ENCODE measurements at regions not wholly inside any gene's neighbourhood (a gene's known extent, or its start where the extent isn't known, plus 50 kb on each side); places are given as distances from the start of the nearest gene placed in this dataset.
"Not testable (repeated sequence)": the region's sequence is repeated elsewhere in the genome, so short reads cannot be mapped to it uniquely, and the experiment has no call there.

DNA sequence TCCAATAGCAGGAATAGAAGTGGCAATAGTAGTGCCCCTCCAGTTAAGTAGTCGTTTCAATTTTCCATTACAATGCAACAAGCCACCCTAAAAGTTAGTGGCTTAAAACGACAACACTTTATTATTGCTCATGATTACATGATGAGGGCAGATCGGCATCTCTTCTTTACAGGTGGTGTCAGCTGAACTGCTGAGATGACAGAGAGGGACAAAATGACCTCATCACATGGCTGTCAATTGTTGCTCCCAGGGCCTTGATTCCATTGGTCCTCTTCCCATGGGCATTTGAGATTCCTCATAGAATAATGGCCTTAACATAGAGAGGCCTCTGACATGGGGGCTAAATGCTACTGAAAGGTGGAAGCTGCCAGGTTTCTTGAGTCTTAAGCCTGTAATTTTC is 679.8 kb upstream of the KLHL1 start:
- DNase-seq (ENCODE audit: low read depth), result no peak

DNA sequence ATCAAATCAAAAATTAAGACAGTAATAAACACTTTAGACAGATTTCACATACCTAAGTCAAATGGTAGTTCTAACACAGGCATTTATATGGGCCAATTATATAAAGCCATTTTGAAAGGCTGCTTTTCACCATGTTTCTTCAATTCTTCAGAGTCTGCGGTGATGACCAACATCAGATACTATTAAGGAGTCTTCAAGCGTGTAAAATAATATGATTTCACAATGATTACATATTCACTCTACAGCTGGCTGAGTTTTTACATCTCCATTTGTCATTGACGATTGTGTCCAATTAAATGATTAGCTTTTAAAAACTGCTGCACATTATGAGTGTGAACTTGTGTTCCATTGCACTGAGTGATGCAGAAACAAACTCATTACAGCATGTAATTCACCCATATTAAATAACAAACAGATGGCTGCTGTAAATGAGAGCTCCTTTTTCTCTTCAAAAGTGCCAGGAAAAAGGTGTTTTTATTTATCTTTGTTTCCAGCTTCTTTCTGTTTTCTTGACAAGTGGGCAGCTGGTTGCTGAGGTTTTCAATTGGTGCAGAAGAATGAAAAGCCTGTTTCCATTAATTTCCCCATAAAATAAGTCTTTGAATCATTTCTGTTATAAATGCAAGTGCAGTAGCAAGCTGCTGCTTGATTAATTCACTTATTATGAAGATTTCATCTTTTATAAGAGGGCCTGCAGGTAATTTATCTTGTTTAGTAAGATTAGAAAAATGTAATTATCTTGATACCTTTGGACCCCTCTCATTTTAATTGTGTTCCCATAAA is 676.1 kb upstream of the KLHL1 start:
- no peak for DNase-seq (ENCODE audit: low read depth)

DNA sequence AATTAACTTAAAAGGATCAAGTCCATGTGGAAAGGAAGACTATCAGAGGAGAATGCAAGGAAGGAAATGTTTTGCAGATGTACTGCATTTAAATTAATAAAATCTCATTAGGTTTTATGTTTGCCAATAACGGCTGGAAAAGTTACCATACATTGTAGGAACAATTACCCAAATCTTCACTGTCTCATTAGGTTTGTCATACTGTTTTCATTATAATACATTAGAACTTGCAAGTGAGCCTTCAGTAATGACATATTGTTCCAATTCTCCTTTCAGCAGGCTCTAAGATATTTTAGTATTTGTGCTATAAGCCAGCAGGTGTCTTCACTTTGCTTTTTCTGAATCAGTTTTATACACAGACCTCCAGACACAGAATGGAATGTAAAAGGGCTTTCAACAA is 661.6 kb upstream of the KLHL1 start:
- no peak for DNase-seq (ENCODE audit: low read depth)

DNA sequence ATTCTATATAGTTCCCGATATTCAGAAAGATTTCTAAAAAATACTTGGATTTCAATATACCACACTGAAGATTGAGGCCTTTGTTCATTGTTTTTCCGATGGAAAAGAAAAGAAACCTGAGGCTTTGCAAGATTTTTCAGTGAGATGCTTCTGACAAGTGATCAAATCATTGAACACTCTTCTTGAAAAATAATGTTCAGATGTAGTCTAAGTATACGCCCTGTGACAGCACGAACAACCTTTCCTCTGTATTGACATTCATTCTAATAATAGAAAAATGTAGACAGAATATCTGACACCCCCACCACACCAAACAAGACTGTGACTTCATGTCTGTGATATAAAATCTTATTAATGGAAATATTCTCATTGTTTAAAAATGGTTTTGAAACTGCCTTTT is 650.7 kb upstream of the KLHL1 start:
- no peak for DNase-seq (ENCODE audit: low read depth)

DNA sequence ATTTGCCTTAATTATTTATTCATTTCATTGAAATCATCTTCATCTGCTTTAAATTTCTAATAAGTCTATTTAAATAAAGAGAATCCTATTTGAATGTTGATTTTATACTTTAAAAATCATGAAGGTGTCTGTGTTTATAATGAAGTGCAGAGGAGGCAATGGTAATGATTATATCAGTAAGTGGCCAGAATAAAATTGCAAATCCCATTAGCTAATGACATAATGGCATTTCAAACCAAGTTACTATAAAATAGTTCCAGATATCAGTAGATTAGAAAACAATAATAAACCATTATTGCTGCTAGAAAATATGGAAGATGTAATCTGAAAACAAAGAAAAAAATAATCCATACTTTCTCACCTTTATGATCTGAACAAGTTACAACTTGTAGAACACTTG is 647.8 kb upstream of the KLHL1 start:
- DNase-seq (ENCODE audit: low read depth), result no peak

DNA sequence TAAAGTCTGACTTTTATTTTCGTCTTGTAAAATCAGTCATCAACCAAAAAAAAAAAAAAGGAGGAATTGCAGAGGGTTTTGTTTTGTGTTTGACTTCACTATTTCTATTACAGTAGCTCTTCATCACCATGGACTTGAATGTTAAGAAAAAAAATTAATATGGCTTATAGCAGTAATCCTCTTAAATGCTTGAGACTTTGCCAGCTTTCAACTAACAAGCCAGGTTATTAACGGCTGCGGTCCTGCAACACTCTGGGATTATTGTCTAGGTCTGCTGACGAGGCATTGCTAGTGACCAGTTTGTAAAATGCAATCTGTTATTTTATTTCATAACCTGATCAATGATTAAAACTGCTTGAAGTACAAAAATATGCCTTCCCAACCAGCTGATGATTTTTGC is 647.2 kb upstream of the KLHL1 start:
- no peak for DNase-seq (ENCODE audit: low read depth)

DNA sequence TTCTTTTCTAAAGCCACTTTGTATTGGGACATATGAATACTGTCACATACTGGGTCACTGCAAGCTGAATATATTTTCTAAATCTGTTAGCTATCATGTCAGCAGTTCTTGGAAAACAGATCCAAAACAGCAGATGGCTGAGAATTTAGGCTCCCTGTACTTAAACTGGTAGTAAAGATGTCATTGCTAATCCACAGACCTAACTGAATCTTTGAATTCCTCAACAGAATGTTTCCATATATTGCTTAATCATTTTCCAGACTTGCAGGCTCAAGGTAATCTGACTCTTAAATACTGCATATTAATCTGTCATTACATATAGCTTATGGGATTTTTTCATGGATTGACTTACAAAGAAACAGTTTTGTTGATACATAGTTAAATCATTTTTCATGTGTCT is 639.0 kb upstream of the KLHL1 start:
- no peak for DNase-seq (ENCODE audit: low read depth)

DNA sequence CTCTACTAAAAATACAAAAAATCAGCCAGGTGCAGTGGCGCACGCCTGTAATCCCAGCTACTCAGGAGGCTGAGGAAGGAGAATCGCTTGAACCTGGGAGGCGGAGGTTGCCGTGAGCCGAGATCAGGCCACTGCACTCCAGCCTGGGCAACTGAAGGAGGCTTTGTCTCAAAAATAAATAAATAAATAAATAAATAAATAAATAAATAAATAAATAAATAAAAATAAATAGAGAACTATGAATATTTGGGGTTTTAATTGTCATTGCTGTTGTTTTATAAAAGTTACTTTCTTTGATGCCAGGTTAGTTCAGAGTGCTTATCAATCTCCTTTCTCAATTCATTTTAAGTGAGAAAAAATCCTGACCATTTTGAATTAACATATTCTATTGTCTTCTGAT is 638.2 kb upstream of the KLHL1 start:
- not testable (repeated sequence) for DNase-seq (ENCODE audit: low read depth)

DNA sequence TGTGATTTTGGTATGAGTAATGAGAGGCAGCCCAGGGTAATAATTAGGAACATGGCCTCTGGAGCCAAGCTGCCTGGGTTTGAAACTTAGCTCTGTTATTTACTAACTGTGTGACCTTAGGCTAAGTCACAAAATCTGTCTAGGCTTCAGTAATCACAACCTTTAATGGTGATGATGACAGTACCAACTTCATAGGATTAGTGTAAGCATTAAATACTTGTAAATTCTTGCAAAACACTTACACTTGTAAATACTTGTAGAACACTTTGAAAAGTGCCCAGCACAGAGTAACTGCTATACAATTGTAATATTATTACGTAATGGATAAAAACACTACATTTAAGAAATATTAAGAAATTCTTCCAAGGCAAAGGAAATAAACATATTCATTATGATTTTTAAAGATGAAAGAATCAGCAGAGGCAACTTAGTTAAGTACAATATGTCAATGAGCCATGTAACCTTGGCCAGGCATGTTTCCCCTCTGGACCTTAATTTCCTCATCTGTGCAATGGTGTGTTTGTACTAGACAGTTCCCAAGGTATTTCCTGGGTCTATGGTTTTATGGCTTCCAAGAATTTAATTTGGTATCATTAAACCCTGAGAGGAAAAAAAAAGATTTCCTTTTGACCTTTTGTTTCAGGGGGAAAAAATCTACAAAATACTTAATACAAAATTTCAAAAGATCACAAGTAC is 628.5 kb upstream of the KLHL1 start:
- no peak for DNase-seq (ENCODE audit: low read depth)

DNA sequence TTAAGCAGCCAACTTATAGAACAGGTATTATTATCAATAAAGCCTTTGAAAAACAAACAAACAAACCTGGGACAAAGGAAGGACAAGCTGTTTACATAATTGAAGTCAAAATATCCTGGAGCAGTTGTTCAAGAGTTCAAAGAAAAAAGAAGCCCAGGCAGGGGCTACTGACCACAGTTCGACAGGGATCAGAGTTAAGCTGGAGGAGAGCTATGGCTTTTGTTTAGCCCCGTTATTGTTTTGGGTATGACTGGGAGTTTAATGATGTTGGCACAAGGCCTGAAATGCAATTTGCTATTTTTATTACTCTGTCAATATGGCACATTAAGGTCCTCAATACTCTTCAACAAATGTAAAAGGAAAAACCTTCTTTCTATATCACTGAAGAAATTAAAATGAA is 624.4 kb upstream of the KLHL1 start:
- no peak for DNase-seq (ENCODE audit: low read depth)

DNA sequence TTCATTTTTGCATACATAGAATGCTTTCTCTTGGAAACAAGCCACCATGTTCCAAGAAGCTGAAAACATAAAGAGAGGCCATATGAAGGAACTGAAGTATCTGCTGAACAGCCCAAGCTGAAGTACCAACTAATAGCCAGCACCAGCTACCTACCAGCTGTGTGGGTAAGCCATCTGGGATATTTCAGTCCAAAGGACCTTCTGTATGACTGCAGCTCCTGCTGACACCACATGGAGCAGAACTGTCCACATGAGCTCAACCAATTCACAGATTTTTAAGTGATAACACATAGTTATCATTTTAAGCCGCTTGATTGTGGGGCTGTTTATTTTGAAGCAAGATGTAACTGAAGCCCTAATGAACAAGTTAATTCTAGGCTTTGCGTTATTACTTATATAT is 621.1 kb upstream of the KLHL1 start:
- no peak for DNase-seq (ENCODE audit: low read depth)

DNA sequence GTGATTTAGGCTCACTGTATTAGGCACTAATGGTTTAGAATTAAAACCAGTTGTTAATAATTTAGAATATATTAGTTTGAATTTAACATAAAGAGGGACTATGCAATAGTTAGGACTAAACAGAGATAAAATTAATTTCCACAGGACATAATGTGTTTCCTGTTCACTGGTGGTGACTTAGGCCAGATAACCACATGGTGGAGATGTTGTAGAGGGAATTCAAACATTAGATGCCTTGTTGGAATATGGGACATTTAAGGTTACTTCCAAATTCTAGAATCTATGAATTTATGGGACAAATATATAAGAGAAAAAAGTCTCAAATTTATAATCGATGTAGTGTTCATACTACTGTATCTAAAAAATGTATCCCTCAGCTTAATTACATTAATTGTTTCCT is 615.5 kb upstream of the KLHL1 start:
- no peak for DNase-seq (ENCODE audit: low read depth)

DNA sequence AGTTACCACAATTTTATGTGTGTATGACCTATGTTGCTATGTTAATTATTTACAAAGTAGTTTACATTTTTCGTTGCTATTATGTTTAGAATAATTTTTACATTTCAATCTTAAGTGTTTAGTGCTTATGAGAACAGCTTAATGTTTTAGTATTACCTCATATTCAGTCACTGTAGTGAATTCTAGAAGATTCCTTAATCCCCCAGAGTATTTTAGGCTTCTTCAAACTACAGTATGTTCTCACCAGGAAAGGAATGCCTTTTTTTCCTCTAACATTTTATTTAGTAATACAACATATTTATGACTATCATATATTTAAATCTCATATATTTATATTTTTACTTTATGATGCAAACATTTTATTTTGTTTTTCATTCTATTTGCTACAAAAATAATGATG is 612.1 kb upstream of the KLHL1 start:
- DNase-seq (ENCODE audit: low read depth), result no peak

DNA sequence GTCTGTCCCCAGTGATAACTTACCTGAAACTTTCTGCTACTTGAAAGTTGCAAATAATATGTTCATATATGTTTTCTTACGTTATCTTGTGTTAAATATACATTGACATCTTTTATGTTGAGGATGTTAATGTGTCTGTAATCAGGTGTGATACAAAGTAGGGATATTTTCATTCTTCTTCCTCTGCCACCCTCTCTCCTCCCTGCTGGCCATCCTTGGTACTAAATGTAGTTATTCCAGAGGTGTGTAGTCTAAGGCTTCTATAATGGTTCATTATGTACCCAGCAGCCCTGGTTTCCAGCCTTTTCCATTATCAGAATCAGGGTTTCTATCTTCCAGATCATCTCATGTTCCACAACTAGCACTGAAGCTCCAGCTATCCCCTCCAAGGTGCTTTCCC is 606.7 kb upstream of the KLHL1 start:
- DNase-seq (ENCODE audit: low read depth), result no peak

DNA sequence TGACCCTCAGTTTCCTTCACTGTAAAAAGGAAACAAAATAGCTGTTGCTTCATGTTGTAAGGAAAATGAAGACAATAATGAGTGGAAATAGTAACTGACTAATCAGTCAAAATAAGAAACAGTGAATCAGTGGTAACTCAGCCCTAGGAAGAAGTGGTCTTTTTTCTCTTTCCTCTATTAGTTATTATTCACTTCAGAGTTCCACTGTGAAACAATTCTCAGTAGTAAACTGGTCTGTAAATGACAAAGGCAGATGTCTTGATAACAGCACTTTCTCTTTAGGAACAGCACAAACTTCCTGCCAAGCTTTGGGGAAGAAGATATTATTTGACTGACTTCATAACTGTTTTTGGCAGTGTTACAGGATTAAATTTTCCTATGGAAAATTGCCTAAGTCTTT is 600.5 kb upstream of the KLHL1 start:
- DNase-seq (ENCODE audit: low read depth), result no peak

DNA sequence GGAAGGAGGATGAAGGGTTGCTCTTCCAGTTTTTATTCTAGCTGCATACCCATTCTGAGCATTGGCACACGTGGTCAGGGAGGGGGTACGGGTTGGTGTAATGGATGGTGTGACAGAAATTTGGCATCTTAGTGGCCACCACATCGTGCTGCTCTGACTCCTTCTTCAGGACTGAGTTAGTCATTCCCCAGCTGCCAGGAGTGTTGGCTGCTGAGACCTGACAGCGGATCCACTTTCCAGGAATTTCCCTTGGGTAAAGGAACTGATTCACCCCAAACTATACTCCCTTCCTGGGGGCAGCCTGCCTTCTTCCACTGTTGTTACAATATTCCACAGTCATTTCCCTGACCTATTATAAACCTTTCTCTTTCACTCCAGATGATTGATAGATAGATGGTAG is 595.5 kb upstream of the KLHL1 start:
- no peak for DNase-seq (ENCODE audit: low read depth)

DNA sequence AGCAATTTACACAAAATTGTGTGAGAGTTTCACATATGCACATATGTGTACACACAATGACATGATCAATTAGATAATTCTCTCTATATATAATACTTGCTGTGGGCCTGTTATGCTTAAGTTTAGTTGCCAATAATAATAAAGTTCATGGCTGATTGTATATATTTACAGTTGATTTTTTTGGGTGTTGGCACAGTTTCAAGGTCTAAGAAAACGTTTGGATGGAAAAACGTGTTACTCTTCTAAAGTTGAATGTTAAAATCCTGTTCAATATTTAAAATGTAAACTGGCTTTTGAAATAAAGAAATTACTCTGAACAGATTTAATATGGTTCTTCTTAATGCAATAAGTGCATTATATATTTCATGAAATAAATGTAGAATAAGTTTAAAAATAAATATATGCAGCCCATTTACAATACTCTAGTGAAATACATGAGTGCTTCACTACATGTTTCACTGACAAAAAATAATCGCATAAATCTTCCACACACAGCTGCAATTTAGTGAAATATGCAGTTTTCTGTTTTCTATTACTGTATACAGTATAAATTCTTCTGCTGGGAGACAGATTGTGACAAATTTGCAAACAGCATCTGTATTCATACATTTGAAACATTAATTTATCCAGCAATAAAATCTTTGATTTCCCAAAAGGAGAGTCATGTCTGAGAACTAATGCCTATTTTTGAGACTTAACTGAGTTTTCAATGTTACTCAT is 586.9 kb upstream of the KLHL1 start:
- no peak for DNase-seq (ENCODE audit: low read depth)

DNA sequence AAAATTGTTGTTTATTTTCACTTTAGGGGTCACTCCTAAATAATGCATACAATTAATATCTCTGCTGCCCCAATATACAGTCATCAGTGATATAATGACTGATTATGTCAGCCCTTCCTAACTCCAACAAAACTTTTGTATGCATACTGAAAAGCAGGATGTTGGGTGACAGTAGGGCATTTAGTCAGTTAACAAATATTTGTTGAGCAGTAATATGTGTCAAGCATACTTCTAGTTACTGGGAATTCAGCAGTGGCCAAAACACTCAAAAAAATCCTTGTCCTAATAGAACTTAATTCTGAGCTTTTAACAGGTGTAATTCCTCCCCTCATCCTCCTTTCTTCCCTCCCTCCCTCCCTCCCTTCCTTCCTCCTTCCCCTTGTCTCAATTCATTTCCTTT is 560.7 kb upstream of the KLHL1 start:
- DNase-seq (ENCODE audit: low read depth), result no peak

DNA sequence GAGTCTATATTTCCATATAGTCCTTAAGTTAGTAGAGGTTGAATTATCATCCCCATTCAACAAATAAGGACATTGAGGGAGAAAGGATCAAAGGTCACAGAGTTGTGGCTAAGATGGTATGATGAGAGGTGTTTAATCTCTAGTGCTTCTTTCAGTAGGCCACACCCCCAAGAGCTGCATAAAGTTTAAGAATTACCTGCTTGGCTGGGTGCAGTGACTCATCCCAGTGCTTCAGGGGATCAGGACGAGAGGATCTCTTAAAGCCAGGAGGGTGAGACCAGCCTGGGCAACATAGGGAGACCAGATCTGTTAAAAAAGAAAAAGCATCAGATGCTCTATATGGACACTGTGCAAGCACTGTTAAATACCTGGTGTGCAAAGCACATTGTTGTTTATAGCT is 560.0 kb upstream of the KLHL1 start:
- no peak for DNase-seq (ENCODE audit: low read depth)

DNA sequence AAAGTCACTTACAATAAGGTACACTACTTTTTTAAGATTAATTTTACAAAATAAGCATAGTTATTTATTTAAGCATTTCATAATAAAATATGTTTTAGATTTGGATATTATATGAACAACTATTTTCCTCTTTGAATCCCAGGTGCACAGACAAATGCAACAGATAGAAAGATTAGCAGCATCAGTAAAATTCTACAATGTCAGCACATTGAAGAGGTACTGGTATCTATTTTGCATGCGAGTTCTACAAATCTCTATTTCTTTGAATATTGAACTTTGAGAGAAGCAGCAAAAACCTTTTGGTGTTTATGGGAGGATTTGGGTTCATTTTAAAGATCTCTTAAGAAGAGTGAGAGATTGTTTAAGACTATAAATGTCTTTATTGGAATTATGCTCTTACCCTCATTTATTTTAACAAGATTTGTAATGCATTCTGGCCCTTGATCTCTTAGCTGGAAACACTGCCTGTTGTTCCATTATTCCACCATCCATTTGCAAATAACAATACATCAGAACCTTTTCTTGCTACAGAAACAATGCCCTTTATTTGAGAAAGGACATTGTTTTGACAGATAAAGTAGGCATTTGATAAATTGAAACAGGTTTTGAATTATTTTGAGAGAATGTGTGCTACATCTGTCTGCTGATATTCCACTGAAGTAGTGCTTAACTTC is 558.8 kb upstream of the KLHL1 start:
- no peak for DNase-seq (ENCODE audit: low read depth)

DNA sequence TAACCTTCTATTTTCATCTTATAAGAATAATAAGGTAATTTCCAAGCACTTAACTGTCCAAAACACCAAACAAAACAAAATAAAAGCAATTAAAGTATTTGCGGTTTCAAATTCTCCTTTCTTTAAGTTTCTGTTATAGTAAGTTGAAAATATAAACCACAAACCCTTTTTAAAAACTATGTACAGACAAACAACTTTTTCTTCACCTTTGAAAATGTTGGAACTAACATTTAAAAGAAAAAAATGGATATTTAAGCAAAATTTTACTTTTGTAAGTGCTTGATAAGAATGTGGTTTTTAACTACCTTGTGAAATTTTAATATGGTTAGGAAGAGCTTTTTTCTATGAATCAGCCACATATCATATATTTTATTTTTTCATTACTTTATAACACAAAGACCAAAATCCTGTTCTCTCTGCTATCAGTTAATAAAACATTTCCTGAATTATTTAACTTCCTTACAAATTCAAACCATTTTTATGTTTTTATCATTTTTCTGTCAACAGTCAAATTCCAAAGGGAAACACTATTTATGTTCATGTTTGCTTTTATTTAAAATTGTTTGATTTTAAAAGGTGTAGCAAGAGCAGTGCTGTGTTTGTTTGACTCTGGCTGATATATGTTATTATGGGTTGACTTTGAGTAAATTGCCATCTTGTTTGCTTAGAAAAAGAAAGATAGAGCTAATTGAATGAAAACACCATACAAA is 554.1 kb upstream of the KLHL1 start:
- DNase-seq (ENCODE audit: low read depth), result no peak

DNA sequence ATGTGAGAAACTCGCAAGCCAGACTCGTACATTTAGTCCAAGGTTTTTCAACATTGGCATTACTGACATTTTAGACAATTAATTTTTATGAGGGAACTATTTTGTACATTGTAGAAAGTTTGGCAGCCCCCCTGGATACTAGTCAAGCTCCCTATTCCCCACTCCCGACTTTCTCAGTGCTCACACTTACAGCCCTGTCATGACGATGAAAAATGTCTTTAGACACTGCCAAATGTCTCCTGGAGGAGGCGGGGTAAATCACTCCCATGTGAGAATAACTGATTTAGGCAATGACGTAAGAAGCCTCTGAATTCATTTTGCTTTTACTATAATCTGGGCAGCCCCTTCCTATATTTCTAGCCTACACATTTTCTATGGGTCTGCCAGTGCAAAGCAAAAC is 535.8 kb upstream of the KLHL1 start:
- no peak for DNase-seq (ENCODE audit: low read depth)

Measured in activated T-cell treated with anti-CD3 and anti-CD28 coated beads for 24 hours (primary cell).